HEK293 (cell line): ENCODE measurements at regions not wholly inside any gene's neighbourhood (a gene's known extent, or its start where the extent isn't known, plus 50 kb on each side); places are given as distances from the start of the nearest gene placed in this dataset.

Experiments used
- HOXA7 ChIP-seq: sonication (generic); formaldehyde crosslinking; IDR thresholded peaks from 2 replicates; pipeline ENCODE4 v1.8.1; 2022; ENCODE audit warnings: missing genetic modification reagents, borderline replicate concordance
- SCRT1 ChIP-seq: fragments of 450-650 bp; formaldehyde crosslinking; IDR thresholded peaks from 2 replicates; pipeline ENCODE4 v1.5.1; 2016; ENCODE audit warnings: missing biosample characterization, missing genetic modification characterization, borderline replicate concordance
- ZFP3 ChIP-seq: fragments of 450-650 bp; formaldehyde crosslinking; IDR thresholded peaks from 2 replicates; pipeline ENCODE4 v1.5.1; 2016; ENCODE audit warnings: low read depth, missing biosample characterization, missing genetic modification characterization
- ZNF121 ChIP-seq: fragments of 450-650 bp; formaldehyde crosslinking; IDR thresholded peaks from 2 replicates; pipeline ENCODE4 v1.5.1; 2016; ENCODE audit warnings: missing biosample characterization, missing genetic modification characterization
- ZNF133 ChIP-seq: fragments of 450-650 bp; formaldehyde crosslinking; IDR thresholded peaks from 2 replicates; pipeline ENCODE4 v1.5.1; 2016; ENCODE audit warnings: missing biosample characterization, missing genetic modification characterization
- ZNF146 ChIP-seq: fragments of 450-650 bp; formaldehyde crosslinking; IDR thresholded peaks from 2 replicates; pipeline ENCODE4 v1.5.1; 2016; ENCODE audit warnings: missing biosample characterization, missing genetic modification characterization
- ZNF23 ChIP-seq: fragments of 450-650 bp; formaldehyde crosslinking; IDR thresholded peaks from 2 replicates; pipeline ENCODE4 v1.5.1; 2016; ENCODE audit warnings: missing biosample characterization, missing genetic modification characterization, borderline replicate concordance
- ZNF24 ChIP-seq: fragments of 450-650 bp; formaldehyde crosslinking; IDR thresholded peaks from 2 replicates; pipeline ENCODE4 v1.5.1; 2016; ENCODE audit warnings: missing biosample characterization, missing genetic modification characterization
- ZNF560 ChIP-seq: fragments of 450-650 bp; formaldehyde crosslinking; IDR thresholded peaks from 2 replicates; pipeline ENCODE4 v1.5.1; 2017; ENCODE audit warnings: missing biosample characterization, missing genetic modification characterization, borderline replicate concordance
- ZNF596 ChIP-seq: fragments of 450-650 bp; IDR thresholded peaks from 2 replicates; pipeline ENCODE4 v1.5.0; 2018; ENCODE audit warnings: missing biosample characterization, mild to moderate bottlenecking, missing genetic modification characterization, moderate library complexity
- ZNF747 ChIP-seq: fragments of 450-650 bp; formaldehyde crosslinking; IDR thresholded peaks from 2 replicates; pipeline ENCODE4 v1.5.1; 2016; ENCODE audit warnings: missing biosample characterization, missing genetic modification characterization
- TF ChIP-seq, protein P1 (sequence below): fragments of 450-650 bp; formaldehyde crosslinking; IDR thresholded peaks from 2 replicates; pipeline ENCODE4 v1.5.1; 2016; ENCODE audit warnings: missing biosample characterization, missing genetic modification characterization
- TF ChIP-seq, protein P2 (sequence below): fragments of 450-650 bp; formaldehyde crosslinking; conservative IDR thresholded peaks from 2 replicates; pipeline ENCODE4 v1.5.1; 2016; ENCODE audit warnings: low read depth, missing biosample characterization, missing genetic modification characterization
- TF ChIP-seq, protein P3 (sequence below): fragments of 450-650 bp; formaldehyde crosslinking; IDR thresholded peaks from 2 replicates; pipeline ENCODE4 v1.5.1; 2016; ENCODE audit warnings: missing biosample characterization, missing genetic modification characterization

DNA sequence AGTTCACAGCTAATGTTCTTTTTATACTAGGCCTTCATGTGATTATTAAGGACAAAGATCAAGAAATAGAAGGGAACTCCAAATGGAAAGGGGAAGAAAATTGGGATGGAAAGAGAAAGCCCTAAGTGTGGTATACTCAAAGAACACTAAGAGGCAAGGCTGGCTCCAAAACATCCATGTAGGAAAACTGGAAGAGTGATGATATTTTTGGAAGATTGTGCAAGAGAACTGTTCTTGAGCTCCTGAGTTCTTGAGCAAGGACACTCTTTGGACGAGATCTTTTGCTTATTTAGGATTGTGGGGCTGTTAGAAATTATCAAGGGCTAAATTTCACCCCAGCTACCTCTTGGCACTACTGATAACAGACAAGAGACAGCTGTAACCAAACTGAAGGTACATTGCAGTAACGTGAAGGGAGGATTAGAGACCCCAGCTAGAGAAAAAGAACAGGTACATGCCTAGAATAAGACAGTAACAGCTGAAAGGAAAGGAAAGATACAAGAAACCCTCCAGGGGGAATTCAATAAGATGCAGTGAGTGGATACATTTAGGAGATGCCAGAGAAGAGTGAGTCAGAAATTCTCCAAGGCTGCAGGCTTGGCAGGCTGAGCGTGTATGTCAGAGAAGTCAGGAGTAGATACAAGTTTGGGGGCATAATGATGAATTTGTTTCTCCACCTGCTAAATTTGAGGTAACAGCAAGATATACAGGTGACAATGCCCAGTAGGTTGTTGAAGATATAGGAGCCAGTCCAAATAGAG, 69.7 kb downstream of the CBLN4 start:
- TF ChIP-seq, protein P1, sequence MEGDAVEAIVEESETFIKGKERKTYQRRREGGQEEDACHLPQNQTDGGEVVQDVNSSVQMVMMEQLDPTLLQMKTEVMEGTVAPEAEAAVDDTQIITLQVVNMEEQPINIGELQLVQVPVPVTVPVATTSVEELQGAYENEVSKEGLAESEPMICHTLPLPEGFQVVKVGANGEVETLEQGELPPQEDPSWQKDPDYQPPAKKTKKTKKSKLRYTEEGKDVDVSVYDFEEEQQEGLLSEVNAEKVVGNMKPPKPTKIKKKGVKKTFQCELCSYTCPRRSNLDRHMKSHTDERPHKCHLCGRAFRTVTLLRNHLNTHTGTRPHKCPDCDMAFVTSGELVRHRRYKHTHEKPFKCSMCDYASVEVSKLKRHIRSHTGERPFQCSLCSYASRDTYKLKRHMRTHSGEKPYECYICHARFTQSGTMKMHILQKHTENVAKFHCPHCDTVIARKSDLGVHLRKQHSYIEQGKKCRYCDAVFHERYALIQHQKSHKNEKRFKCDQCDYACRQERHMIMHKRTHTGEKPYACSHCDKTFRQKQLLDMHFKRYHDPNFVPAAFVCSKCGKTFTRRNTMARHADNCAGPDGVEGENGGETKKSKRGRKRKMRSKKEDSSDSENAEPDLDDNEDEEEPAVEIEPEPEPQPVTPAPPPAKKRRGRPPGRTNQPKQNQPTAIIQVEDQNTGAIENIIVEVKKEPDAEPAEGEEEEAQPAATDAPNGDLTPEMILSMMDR (tag by site-specific recombination) = no peak
- TF ChIP-seq ZNF121 (tag by site-specific recombination) (no peak), ZNF596 (no peak), ZNF747 (tag by site-specific recombination) (no peak), ZFP3 (tag by site-specific recombination) (no peak), ZNF23 (tag by site-specific recombination) (no peak), ZNF133 (tag by site-specific recombination) (no peak), ZNF146 (no peak), HOXA7 (CRISPR knock-in tag) (no peak), ZNF560 (tag by site-specific recombination) (no peak), SCRT1 (tag by site-specific recombination) (no peak), ZNF24 (no peak)
- TF ChIP-seq, protein P2, sequence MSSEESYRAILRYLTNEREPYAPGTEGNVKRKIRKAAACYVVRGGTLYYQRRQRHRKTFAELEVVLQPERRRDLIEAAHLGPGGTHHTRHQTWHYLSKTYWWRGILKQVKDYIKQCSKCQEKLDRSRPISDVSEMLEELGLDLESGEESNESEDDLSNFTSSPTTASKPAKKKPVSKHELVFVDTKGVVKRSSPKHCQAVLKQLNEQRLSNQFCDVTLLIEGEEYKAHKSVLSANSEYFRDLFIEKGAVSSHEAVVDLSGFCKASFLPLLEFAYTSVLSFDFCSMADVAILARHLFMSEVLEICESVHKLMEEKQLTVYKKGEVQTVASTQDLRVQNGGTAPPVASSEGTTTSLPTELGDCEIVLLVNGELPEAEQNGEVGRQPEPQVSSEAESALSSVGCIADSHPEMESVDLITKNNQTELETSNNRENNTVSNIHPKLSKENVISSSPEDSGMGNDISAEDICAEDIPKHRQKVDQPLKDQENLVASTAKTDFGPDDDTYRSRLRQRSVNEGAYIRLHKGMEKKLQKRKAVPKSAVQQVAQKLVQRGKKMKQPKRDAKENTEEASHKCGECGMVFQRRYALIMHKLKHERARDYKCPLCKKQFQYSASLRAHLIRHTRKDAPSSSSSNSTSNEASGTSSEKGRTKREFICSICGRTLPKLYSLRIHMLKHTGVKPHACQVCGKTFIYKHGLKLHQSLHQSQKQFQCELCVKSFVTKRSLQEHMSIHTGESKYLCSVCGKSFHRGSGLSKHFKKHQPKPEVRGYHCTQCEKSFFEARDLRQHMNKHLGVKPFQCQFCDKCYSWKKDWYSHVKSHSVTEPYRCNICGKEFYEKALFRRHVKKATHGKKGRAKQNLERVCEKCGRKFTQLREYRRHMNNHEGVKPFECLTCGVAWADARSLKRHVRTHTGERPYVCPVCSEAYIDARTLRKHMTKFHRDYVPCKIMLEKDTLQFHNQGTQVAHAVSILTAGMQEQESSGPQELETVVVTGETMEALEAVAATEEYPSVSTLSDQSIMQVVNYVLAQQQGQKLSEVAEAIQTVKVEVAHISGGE (tag by site-specific recombination) = no peak
- TF ChIP-seq, protein P3, sequence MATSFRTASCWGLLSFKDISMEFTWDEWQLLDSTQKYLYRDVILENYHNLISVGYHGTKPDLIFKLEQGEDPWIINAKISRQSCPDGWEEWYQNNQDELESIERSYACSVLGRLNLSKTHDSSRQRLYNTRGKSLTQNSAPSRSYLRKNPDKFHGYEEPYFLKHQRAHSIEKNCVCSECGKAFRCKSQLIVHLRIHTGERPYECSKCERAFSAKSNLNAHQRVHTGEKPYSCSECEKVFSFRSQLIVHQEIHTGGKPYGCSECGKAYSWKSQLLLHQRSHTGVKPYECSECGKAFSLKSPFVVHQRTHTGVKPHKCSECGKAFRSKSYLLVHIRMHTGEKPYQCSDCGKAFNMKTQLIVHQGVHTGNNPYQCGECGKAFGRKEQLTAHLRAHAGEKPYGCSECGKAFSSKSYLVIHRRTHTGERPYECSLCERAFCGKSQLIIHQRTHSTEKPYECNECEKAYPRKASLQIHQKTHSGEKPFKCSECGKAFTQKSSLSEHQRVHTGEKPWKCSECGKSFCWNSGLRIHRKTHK (tag by site-specific recombination) = no peak
